HUDEP-2 (cell line): ENCODE measurements at regions not wholly inside any gene's neighbourhood (a gene's known extent, or its start where the extent isn't known, plus 50 kb on each side); places are given as distances from the start of the nearest gene placed in this dataset.
"Not testable (repeated sequence)": the region's sequence is repeated elsewhere in the genome, so short reads cannot be mapped to it uniquely, and the experiment has no call there.

Experiments used
- DNase-seq, 76 experiments: peaks; one replicate each; lab custom pipeline; 2025; ENCODE audit not compliant: unreplicated experiment in 76 of 76; lab: John Stamatoyannopoulos, UW

GRCh38 chr7:125857606-125858005 is 928.0 kb upstream of the POT1 start:
- DNase-seq, result no peak

- no peak for DNase-seq
Measured at GRCh38 chr7:125848157-125848556, 918.5 kb upstream of the POT1 start.

GRCh38 chr7:125847692-125848091 is 918.1 kb upstream of the POT1 start:
- DNase-seq, result no peak

- no peak for DNase-seq
Measured at GRCh38 chr7:125847055-125847454, 917.4 kb upstream of the POT1 start.

GRCh38 chr7:125845686-125846085 is 916.1 kb upstream of the POT1 start:
- DNase-seq, result no peak

GRCh38 chr7:125834421-125834820 is 904.8 kb upstream of the POT1 start:
- no peak for DNase-seq

- no peak for DNase-seq
Measured at GRCh38 chr7:125833839-125834238, 904.2 kb upstream of the POT1 start.

- no peak for DNase-seq
Measured at GRCh38 chr7:125830743-125831142, 901.1 kb upstream of the POT1 start.

- no peak for DNase-seq
Measured at GRCh38 chr7:125828153-125828700, 898.6 kb upstream of the POT1 start.

GRCh38 chr7:125823538-125823937 is 893.9 kb upstream of the POT1 start:
- DNase-seq, result no peak

GRCh38 chr7:125820495-125820894 is 890.9 kb upstream of the POT1 start:
- DNase-seq, result no peak

- DNase-seq, result no peak
Measured at GRCh38 chr7:125814100-125814499, 884.5 kb upstream of the POT1 start.

GRCh38 chr7:125806491-125806890 is 876.9 kb upstream of the POT1 start:
- not testable (repeated sequence) for DNase-seq

GRCh38 chr7:125804273-125804672 is 874.6 kb upstream of the POT1 start:
- no peak for DNase-seq

- no peak for DNase-seq
Measured at GRCh38 chr7:125780153-125780552, 850.5 kb upstream of the POT1 start.

GRCh38 chr7:125775317-125775716 is 845.7 kb upstream of the POT1 start:
- no peak for DNase-seq

GRCh38 chr7:125773113-125773785 is 843.6 kb upstream of the POT1 start:
- no peak for DNase-seq

- no peak for DNase-seq
Measured at GRCh38 chr7:125747966-125748365, 818.3 kb upstream of the POT1 start.

GRCh38 chr7:125746510-125746909 is 816.9 kb upstream of the POT1 start:
- DNase-seq, result no peak

GRCh38 chr7:125727215-125727614 is 797.6 kb upstream of the POT1 start:
- no peak for DNase-seq

- DNase-seq, result no peak
Measured at GRCh38 chr7:125695626-125696025, 766.0 kb upstream of the POT1 start.

GRCh38 chr7:125683156-125683555 is 753.5 kb upstream of the POT1 start:
- DNase-seq, result no peak

GRCh38 chr7:125681508-125681907 is 751.9 kb upstream of the POT1 start:
- no peak for DNase-seq
